Fibroblast of skin of left quadriceps (primary cell): ENCODE measurements at regions not wholly inside any gene's neighbourhood (a gene's known extent, or its start where the extent isn't known, plus 50 kb on each side); places are given as distances from the start of the nearest gene placed in this dataset.

ENCODE experiments used
- DNase-seq, 2 experiments: peaks; one replicate each; pipeline ENCODE4 v3.0.0-alpha.2; 2013; ENCODE audit warnings: low read depth in 2 of 2

DNA sequence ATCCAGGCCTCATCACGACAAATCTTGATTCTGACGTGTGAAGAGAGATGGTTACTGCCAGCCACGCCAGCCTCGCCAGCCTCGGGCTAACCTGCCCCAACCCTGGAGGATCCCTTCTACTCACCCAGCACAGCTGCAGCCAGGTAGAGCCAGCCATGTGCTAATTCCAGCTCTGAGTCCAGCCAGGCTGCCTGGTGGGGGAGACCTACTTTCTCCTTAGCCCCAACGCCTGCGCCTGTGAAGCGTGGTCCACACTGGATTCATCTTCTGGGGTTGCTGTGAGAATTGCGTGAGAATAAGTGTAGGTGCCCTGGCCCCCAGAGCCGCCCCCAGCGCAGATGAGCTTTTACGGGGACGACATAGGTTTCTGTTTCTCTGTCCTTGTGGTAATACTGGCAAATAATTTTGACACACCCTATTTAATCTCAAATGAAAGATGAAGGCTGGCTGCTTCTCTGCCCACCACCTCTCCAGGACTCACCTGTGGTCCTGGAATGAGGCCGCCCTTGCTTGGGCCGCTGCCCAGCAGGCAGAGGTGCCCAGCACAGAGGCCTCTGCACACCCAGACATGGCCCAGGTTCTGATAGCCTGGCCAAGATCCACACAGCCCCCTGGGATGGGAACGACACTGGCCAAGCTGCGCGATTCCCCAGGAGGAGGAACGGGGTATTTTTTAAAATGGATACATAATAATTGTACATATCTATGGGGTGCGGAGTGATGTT lies 528.4 kb downstream of the TBC1D22A start:
- DNase-seq = no peak

DNA sequence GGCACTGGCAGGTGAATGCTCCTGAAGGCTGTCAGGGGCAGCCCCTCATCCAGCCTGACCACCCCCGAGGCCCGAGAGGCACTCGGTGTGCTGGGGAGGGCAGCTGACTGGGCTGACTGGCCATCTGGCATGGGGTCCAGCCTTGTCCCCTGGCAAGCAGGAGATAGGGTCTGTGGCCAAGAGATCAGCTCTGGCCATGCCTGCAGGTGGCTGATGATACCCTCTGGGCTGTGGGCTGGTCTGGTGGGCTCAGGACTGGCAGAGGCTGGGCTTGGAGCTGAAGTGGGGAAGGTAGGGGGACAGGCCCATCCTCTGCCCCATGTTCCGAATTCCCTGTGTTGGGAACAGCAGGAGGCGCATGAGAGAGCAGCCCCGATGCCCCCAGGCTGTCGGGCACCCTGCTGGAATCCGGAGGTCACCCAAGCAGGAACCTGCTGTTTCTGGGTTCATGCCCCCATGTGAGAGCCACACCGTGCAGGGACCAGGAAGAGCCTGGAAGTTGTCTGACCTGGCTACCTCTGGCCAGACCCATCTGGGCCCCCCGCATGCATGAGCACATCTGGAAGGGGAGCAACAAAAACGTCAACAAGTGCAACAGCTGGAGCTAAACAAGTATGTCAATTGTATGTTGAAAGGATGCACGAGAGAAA lies 527.0 kb downstream of the TBC1D22A start:
- no peak for DNase-seq

DNA sequence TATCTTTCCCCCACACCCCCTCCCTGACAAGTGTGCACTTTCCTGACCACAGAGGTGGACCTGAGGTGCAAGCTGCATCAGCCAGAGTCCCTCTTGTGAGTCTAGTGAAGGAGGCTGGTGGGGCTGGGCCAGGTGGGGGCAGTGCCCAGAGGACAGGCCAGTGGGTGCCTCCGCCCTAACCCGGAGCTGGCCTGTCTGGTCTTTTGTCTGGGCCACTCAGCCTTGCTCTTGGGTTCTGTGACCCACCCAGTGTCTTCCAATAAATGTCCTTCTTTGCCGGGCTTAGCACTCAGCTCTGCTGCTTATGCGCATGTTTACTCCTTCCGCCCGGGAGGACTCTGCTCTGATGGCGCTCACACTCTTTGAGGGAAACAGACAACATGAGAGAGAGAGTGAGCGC lies 526.2 kb downstream of the TBC1D22A start:
- no peak for DNase-seq

DNA sequence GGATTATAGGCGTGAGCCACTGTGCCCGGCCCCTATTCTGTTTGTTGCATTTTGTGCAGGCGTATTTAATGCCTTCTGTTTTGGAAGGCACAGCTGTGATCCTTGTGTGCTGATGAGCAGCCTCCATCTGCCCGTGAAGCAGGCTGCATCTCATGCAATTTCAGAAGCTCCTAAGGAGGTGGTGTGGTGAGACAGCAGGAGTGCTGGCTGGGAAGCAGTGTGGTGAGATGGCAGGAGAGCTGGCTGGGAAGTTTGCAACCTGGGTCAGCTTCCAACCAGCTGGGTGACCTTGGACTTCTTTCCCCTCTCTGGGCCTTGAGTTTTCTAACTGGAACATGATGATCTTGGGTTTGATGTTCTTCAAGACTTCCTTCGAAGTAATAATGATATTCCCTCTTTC lies 525.1 kb downstream of the TBC1D22A start:
- DNase-seq = no peak

DNA sequence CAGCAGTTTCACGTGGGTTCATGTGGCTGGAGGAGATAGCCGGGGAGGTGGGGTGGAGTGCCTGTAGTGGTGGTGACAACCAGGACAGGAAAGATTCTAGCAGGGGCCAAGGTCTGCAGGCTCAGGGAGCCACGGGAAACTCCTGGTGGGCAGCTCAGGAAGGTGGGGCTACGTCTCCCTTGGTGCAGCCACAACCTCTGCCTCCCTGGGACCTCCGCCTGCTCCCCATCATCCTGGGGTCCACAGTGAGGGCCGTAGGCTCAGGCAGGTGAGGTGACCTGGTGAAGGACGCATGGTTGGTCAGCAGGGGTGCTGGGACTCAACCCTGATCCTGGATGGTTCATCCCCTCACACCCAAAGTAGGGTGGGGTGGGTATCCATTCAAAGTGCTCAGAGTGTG lies 524.1 kb downstream of the TBC1D22A start:
- no peak for DNase-seq

DNA sequence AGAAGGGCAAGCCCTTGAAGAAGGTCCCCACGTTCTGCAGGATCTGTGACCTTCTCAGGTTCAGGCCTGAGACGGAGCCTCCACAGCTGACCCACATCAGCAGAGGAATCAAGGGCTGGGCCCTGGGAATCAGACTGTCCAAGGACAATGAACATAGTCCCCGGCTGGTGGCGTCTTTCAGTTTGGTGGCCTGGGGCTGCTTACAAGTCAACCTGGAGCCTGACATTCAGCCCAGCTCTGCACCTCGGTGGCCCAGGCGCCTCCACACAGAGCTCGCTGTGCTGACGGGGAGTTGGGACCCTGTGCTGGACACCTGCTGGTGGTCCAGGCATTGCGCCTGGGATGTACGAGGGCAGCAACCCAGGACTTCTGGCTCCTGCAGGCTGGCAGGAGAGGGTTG lies 523.5 kb downstream of the TBC1D22A start:
- no peak for DNase-seq

DNA sequence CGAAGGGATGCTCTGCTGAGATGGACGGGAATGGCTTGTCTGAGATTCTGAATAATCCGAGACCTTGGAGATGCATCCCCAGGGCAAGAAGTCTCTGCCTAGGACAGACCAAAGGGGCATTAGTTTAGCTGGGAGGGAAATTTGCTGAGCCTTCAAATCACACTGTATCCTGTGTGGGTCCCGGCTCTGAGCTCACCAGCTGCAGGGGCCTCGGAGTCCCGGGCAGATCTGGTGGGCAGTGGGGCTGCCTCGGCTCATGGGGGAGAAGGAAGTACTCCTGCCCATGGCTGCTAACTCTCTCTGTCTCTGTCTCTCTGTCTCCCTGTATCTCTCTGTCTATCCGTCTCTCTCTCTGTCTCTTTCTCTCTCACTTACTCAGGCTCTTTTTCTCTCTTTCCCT lies 522.4 kb downstream of the TBC1D22A start:
- DNase-seq = no peak

DNA sequence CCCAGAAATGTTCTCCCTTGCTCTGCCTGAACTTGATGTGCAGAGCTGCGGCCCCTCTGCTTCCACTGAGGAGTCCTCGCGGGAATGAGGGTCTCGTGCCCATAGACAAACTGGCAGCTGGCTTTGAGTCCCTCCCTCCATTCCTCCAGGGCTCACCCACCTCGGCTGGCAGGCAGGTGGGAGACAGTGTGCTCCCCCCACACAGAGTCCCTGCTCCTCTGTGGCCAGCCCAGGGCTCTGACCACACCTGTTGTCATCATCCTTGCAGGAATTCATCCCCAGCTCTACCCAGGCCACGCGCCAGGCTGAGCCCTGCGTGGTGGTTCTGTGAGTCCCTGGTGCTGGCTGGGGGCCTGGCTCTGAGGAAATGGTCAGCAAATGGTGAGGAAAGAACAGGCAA lies 521.9 kb downstream of the TBC1D22A start:
- no peak for DNase-seq

DNA sequence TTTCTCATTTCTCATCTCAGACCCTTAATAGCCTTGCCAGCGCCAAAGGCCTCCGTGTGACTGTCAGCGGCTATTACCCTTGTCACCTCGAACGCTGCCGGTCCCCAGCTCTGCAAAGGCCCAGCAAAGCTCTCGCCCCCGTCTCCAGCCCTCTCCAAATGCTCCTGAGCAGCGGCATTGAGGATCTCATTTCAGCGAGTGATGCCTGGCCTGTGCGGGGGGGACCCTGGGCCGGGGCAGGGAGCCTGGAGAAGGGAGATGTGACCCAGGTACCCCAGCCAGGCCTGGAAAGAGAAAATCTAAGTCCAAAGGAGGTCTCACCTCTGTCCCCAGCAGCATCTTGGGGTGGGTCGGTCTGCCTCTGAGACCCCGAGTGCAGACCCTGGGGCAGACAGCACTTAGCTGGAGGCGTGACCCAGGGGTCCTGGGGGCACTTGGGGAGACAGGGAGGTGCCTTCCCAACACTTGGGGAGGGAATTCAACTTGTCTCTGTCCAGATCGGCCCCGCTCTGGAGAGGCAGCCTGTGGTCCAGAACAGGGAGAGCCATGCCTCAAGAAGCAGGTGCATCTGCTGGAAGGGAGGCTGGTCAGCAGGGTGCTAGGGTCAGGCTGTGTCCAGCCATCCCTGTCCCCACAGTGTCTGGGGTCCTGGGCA lies 521.3 kb downstream of the TBC1D22A start:
- DNase-seq = no peak

DNA sequence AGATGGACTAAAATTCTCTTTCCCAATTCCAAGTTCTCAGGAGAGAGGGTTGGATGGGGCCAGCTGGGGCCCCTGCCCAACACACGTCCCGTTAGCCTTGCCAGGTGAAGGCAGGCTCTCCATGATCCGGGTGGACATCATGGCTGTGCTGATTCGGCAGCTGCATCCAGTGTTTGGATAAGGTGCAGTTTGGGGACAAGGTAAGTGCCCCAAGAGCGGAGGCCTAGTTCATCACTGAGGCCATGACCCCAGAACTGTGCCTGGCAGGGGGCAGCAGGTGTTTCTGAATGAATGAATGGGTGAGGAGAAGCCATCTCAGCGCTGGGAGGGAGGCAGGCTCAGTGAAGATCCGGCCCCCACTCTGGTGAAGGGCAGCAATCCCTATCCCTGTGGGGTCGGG lies 520.4 kb downstream of the TBC1D22A start:
- DNase-seq = no peak

DNA sequence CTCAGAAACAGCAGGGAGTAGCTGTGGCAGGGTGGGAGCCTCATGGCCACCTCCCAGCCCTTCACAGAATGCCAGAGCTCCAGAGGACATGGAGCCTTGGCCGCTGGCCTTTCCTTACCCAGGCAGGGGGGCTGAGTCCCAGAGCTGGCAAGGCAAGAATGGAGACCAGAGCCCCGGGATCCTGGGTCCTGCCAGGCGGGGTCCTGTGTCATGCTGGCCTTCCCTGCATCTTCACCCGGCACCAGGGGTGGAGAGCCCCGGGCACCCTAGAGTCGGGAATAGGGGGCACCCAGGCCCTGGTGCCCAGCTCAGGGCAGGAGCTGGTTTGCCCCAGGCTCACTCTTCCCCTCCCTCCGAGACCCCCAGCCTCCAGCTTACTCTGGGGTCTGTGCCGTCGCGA lies 519.9 kb downstream of the TBC1D22A start:
- DNase-seq = no peak

DNA sequence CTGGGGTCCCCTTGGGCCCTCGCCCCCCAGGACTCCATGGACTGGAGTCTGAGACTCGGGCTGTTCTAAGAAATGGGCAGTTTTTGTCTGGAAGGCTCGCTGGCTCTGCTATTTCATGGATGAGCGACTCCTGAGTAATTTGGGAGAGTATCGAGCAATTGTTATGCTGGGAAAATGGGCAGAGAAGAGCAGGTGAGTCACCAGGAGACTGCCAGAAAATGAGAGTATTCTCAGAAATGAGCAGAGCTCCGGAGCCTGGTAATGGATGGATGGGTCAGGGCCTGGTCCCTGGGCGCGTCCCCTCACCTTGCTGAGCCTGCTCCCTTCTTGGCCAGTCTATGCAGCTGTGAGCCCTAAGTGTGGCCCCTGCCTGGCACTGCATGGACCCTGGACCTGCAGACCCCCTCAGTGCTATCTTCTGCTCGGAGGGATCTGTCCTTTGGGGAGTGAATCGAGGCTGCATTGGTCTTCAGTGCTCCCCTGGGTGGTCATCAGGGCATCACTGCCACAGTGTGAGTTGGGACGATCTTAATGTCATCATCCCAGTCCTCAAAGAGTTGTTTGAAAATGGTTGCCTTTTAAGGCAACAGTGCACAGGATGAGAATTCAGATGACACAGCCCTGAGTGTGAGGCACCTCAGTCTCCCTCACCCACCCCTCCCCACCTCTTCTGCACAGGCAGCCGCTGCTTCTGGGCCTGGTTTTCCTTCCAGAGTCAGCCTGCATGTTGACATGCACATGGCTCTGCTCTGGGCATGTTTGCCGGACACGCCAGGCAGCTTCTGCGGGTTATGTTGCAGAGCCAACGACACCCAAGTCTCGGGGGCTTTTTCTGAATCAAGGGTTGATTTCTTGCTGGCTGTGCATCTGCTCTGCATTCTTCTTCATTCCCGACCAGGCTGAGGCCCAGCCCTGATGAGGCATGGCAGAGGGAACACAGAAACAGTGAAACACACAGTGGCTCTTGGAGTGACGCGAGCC lies 519.0 kb downstream of the TBC1D22A start:
- DNase-seq = peak in 1 of 2 experiments; percentile 8

DNA sequence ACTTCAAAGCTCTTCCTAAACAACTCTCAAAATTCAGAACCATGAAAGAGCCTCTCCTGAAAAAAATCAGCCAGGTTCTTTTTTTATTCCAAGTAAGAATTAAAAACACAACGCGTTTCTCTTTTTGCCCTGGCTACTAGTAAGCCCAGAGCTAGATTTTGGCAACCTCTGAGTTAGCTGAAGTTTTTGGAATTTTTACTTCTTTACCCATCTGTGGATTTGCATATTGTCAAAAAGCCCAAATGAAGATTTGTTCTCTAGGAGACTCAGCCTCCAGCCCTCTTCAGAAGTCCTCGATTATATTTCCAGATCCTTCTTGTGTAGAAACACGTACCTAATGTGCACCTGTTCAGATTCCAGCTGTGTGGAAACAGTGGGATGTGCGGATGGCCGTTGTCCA lies 517.9 kb downstream of the TBC1D22A start:
- no peak for DNase-seq

DNA sequence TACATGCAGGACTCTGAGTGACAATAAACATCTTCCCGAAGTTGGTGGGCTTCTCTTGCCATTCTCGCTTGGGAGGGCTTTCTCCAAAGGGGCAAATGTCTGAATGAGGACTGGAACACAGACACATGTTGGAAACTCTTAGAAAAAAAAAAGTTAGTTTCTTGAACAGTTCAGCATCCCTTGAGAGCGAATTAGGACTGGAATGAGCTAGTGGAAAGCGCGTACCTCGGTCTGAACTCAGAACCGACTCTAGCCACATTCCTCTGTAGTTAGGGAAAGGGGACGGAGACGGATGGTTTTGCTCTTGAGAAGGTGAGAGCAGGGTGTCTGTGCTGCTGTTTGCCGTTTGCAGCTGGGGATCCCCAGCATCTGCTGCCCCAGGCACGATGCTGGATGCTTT lies 517.3 kb downstream of the TBC1D22A start:
- no peak for DNase-seq

DNA sequence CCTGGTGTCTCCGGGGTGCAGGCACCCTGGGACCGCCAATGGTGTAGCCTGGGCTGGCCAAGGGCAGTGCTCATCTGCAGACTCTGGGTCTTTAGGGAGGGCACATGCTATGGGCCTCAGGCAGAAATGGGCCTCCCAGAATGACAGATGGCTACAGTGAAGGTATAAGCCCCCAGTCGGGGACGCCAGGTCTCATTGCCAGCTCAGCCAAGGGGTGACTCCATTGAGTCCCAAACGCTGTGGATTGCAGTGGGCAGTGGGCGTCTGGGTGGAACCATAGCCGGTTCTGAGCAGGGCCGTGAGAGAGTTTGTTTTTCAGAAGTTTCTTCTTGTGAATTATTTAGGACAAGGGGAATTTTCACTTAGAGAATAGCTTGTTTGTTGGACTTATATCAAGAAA lies 516.9 kb downstream of the TBC1D22A start:
- DNase-seq = no peak

DNA sequence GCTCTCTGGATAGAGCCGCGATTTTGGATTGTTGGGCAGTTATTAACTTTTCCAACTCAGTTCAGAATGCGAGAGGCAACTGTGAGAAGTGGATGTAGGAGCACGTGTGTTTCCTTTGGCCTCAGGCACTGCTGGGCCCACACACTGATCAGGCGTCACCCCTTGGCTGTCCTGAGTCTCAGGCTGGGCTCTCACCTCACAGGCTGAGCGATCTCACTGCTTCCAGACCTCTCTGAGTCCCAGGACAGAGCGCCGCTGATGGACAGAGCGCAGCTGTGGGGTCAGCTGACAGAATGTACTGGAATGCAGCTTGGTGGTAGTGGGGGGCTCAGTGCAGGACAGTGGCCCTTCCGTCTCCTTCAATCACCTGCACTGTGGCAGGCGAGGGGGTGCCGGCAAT lies 516.2 kb downstream of the TBC1D22A start:
- DNase-seq = no peak

DNA sequence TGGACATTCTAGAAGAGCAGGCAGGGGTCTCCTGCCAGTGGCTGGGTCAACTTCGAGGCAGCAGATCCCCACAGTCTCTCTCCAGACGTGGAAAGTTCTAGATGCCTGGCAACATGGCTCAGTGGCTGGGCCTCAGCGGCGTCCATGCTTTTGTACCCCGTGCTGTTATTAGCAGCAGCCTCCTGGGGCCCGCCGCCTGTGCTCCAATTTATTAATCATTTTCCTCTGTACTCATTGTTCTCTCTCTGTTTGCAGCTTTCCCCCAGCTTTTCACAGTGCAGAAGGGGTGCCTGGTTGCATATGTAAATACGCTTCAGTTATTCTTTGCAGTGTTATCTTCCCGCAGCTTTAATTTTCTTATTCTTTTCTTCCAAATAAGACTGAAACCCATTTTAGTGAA lies 515.1 kb downstream of the TBC1D22A start:
- DNase-seq = no peak

DNA sequence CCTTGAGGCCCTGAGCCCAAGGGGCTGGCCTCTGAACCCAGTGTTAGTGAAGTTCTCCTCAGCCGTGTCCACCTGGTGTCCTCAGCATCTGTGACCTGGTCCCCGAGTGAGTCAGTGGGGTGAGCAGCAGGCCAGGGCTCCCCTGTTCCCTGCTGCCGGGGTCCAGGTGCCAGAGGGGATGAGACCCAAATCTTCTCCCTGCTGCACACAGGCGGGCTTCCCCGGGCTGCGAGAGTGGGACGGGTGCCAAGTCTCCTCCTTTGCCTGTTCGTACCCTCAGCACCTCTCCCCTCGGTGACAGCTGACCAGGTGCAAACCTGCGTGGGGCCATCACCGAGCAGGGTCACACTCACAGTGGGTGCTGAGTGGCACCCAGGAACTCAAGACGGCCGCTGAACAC lies 514.5 kb downstream of the TBC1D22A start:
- no peak for DNase-seq

DNA sequence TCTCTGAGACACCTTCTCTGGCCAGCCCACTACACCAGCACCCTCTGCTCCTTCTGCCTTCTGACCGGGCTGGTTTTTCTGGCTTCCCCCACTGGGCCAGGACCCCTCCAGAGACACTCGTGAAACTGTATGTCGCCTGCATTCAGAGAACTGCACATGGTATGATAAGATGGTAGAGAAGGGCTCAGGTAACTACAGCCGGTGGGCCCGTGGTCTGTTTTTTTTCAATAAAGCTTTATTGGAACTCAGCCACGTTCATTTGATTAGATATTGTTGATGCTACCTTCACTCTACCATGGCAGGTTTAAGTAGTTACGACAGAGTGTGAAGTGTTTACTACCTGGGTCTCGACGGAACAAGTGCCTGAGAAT lies 514.0 kb downstream of the TBC1D22A start:
- no peak for DNase-seq

DNA sequence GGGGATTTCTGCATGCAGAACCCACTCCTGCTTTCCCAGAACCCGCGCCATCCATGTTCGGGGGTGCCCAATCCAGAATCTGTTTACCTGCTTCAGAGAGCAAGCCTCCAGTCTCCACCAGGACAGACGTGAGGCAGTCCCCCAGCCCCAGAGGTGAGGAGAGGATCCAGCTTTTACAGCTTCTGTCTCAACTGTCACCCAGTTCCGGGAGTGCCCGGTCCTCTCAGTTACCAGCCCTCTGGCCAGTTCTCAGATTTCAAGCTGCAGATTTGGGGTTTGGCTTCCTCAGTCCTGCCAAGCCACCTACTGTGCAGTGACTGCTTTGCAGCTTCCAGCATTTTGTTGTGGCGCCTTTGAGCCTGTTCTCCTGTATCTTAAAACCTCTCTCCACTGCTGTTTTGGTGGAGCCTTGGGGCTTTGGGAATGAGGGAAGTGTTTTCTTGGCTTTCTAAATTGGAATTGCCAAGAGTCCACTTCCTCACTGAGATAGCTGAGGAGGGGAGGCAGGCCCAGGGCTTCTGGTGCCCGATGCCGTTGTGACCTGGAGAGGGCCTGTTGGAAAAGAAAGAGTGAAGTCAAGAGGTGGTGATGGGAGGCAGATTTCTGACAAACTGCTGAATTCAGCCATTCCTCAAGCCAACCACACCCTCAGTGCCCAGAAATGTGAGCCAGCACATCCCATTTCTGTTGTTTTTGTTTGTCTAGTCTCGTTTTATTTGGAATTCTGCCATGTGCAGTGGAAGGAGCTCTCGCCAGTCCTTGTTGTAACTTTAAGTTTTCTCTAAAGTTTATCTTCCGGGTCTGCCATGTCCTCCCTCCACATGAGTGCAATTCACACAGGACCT lies 513.4 kb downstream of the TBC1D22A start:
- DNase-seq = no peak

DNA sequence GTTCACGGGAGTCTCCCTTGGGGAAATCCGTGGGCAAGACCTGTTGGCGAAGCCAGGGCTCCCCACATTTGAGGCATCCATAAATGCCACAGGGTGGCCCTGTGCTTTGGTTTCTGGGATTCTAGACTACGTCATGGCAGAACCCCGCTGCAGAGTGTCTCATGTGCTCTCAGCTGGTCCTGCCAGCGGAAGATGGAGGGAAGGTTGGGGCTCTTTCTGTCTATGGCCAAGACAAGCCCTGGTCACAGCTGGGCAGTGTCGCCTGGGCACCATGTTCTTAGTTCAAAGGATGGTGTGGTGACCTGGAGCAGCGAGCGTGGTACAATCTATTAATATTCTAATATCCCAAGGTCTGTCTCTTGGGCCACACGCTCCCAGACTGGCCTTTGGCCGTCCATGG lies 511.7 kb downstream of the TBC1D22A start:
- no peak for DNase-seq
